DMS 273 treated with DMSO at 0.1 percent for 48 hours (cell line): ENCODE measurements at regions not wholly inside any gene's neighbourhood (a gene's known extent, or its start where the extent isn't known, plus 50 kb on each side); places are given as distances from the start of the nearest gene placed in this dataset.

Experiments used
- DNase-seq: peaks from one replicate; lab custom pipeline; 2025; lab: John Stamatoyannopoulos, UW

GRCh38 chr14:95382747-95383146 is 63.0 kb upstream of the CLMN start:
- DNase-seq, result no peak

DNA sequence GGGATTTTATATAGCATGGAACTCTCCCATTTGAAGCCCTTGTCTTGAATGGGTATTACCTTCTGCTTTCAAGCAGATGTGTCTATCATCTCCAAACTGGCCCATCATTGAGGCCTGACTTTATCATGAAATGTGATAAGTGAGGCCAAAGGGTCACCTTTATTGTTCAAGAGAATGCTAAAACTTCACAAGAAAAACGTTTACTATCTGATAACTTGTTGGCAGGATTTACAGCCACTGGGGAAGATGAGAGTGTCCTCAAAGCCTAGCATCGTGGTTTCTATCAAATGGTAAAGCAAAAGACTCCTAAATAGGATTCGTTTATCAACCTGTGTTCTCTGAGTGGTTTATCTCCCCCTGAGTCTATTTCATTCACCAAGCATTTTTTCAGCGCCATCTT is 62.0 kb upstream of the CLMN start:
- no peak for DNase-seq

DNA sequence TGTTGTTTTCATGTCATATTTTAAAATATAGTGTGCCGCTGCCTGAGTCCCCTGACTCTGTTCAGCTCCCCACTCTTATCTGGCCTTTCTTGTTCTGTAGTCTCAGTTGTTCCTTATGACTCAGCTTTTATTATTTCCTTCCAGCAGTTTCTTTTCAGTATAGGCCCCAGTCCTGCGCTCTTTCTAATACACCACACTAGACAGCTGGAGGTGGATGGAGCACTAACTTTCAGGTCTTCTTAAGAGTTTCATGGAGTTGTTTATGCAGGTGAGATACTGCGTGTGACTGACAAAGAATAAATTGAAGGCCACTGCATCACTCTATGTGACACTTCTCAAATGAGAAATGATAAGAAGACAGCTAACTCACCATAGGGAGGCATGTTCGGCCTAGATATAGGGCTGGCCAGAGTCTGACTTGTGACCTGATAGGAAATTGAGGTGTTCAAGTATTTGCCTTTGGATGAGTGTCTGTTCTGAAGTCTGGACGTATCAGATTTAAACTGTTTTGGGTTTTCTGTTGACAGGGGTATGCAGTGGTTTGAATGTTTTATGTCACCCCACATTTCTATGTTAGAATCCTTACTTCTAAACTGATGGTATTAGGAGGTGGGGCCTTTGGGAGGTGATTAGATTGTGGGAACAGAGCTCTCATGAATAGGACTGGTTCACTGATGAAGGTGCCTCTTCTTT is 60.8 kb upstream of the CLMN start:
- no peak for DNase-seq

DNA sequence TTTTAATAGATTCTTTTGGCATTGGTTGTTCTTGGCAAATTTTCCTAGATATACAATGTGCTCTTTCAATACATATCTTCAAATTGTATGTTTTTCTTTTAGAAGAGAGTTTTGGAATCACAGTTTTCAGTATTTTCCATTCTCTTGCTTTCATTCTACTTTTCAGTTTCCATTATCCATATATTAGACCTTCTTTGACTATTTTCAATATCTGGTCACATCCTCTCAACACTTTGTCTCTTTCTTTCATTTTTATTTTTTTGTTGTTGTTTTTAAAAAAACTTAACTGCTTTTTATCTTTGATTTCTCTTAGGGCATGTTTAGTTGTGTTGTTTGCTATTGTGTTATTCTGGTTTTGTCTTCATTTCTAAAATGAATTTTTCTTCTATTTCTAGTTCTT is 59.9 kb upstream of the CLMN start:
- no peak for DNase-seq

DNA sequence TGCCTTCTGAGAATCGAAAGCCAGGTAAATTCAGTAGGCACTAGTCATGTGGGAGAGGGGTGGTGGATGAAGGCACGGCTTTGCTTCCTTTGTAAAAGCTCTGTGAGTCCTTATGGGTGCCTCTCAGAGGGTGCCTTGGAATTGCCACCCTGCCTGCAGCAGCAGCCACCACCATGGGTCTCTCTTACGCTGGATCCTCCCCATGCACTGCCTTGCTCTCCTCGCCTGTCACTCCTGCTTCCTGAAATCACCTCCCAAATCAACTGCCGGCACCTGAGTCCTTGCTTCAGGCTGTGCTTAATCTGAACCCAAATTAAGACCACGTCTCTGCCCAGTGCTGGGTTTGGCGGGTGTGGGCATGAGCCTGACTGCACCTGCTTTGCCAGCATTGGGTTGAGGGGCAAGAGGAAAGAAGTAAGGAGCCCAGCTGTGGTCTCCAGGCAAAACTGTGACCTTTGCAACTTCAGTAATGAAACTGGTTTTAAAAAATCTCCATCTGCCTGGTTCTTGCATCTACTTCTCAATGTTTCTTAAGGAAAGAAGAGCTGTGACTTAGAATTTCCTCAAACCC is 55.9 kb upstream of the CLMN start:
- no peak for DNase-seq

DNA sequence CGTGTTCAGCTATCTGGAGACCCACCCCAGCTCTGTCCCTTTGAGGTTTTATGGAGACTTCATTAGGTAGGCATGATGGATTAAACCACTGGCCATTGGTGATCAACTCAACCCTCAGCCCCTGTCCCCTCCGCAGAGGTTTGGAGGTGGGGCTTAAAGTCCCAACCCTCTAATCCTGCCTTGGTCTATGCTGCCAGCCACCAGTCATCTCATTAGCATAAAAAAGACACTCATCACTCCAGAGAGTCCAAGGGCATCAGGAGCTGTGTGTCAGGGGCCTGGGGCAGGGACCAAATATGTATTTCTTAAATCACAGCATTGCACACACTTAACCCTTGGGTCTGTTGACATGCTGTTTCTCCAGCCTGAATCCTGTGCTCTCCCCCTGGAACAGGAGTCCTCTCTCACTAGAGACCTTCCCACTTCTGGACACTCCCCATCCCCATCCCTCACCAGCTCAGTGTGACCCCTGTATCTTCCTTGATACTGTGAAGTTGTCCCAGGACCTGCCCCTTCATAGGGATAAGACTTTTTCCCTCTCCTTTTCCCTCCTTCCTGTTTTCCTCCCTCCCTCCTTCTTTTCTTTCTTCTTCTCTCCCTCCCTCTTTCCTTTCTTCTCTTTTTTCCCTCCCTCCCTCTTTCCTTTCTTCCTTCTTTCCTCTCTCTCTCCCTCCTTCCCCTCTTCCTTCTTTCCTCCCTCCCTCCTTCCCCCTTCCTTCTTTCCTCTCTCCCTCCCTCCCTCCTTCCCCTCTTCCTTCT is 54.7 kb upstream of the CLMN start:
- no peak for DNase-seq

GRCh38 chr14:95370076-95370475 is 50.4 kb upstream of the CLMN start:
- no peak for DNase-seq
